ENCODE measurements at regions not wholly inside any gene's neighbourhood (a gene's known extent, or its start where the extent isn't known, plus 50 kb on each side); places are given as distances from the start of the nearest gene placed in this dataset.

DNA sequence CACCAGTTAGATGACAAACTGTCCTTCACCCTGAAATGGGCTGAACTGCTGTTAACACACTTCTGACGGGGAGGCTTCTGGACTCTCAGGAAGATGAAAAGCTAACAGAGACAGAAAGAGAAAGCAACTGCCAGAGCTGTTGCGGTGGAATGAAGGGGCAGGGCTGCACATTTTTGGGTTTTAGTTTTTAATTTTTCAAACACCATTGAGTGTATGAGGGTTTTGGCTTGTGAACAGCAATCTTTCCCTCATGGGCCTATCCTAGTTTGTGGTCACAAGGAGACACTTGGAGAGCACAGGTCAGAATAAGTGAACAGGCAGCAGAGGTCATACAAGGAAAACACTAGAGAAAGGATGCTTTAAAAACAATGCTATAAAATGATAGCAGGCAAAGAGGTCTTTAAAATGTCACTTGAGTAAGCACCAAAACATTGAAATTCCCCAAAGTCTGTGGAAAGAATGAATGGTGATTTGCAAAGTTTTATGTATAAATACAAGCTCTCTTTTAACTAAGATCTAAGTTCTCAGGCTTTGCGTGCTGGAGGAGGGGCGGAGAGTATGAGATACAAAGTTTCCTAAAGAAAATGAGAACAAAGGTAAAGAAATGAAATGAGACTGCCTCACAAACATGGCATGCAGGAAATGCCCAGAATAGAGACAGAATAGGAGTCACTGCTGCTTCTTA, 101.4 kb upstream of the GLI3 start:
- Histone ChIP-seq H3K18ac (ENCODE audit: extremely low read depth, low read length) (no peak overlapping the region), H4K5ac (ENCODE audit: insufficient read length, low read depth, low read length) (no peak overlapping the region), H3K9me3 (ENCODE audit: insufficient read depth in 2 of 2, low read depth in 1 of 2, low read length in 1 of 2) (no peaks in the 10 kb centered on the region), H3K23me2 (ENCODE audit: low read depth, low read length) (no peaks in the 10 kb centered on the region), H2BK5ac (ENCODE audit: low read depth, low read length) (no peak overlapping the region), H4K20me1 (replicated peaks in 1 of 2; ENCODE audit: control insufficient read depth in 1 of 2, insufficient read depth in 2 of 2, low read length in 2 of 2) (no peaks in the 10 kb centered on the region), H3K4me2 (ENCODE audit: insufficient read depth in 1 of 2, low read depth in 2 of 2, low read length in 2 of 2) (no peak overlapping the region), H3K36me3 (ENCODE audit: control insufficient read depth in 2 of 4, insufficient read depth in 4 of 4, low read length in 3 of 4) (no peaks in the 10 kb centered on the region), H3K9ac (replicated peaks in 1 of 4; ENCODE audit: extremely low read depth in 1 of 4, low read depth in 3 of 4, low read length in 3 of 4) (no peak overlapping the region), H3K56ac (replicated peaks; ENCODE audit: insufficient read length, low read depth, low read length) (no peak overlapping the region), H3K27me3 (replicated peaks in 1 of 4; ENCODE audit: control insufficient read depth in 3 of 4, extremely low read depth in 1 of 4, insufficient read depth in 3 of 4, low read length in 3 of 4) (no peaks in the 10 kb centered on the region), H2AFZ (ENCODE audit: low read length) (peak overlapping the region; percentile 79; the same call in 1 of the 2 replicates), H3K23ac (ENCODE audit: insufficient read length) (no peak overlapping the region), H4K91ac (replicated peaks; ENCODE audit: insufficient read length, low read length) (no peak overlapping the region), H4K8ac (ENCODE audit: extremely low read depth, insufficient read depth, low read length) (no peak overlapping the region), H3K4me1 (replicated peaks in 1 of 4; ENCODE audit: control insufficient read depth in 3 of 4, insufficient read depth in 4 of 4, low read length in 3 of 4) (no peaks in the 10 kb centered on the region), H2BK12ac (ENCODE audit: low read depth, low read length) (no peak overlapping the region), H2AK5ac (ENCODE audit: low read depth, low read length) (no peak overlapping the region), H3K4me3 (ENCODE audit: extremely low read depth in 1 of 4, insufficient read depth in 2 of 4, low read depth in 3 of 4, low read length in 4 of 4) (no peak overlapping the region), H2BK20ac (ENCODE audit: low read length) (no peak overlapping the region), H3K14ac (ENCODE audit: insufficient read length) (no peak overlapping the region), H3K79me2 (ENCODE audit: control insufficient read depth in 1 of 2, insufficient read depth in 2 of 2, low read length in 2 of 2) (no peaks in the 10 kb centered on the region), H2BK120ac (replicated peaks; ENCODE audit: low read depth, low read length) (no peak overlapping the region), H3K4ac (replicated peaks; ENCODE audit: insufficient read length, low read depth, low read length) (no peak overlapping the region), H3K79me1 (ENCODE audit: low read depth, low read length) (no peaks in the 10 kb centered on the region), H3K27ac (ENCODE audit: low read depth, low read length) (no peak overlapping the region), H2BK15ac (ENCODE audit: low read length) (no peak overlapping the region)
- peak; percentile 39 for FAIRE-seq
- DNase-seq (ENCODE audit: low read depth in 1 of 2, low spot score in 2 of 2), result no peak
- ChIA-PET POLR2A (ENCODE audit: partially characterized antibody) (no interaction called here), CTCF (ENCODE audit: partially characterized antibody) (interaction anchor here (1.0 kb wide), 1 partner anchor 407 kb away, joined by 3 read pairs; no protein-coding TSS in a partner anchor)
- WGBS, 2 experiments (ENCODE audit: extremely low coverage in 1 of 2, insufficient coverage in 1 of 2, insufficient read length in 1 of 2, insufficient replicate concordance in 2 of 2, low coverage in 1 of 2, low lambda C conversion rate in 2 of 2, missing lambda C conversion rate in 1 of 2), result 83% methylated on average over 4 of the region's 4 CpGs; no CpG with 5 or more reads in 1 of the 2 experiments
- TF ChIP-seq POLR2AphosphoS5 (IDR thresholded peaks at IDR 0.05; ENCODE audit: low read depth, low read length) (no peak), FOSL1 (IDR thresholded peaks at IDR 0.05; ENCODE audit: insufficient read depth, low read depth, low read length) (no peak), ZNF274 (IDR thresholded peaks at IDR 0.05; ENCODE audit: borderline replicate concordance, extremely low read depth, low read length) (no peak), YY1 (IDR thresholded peaks at IDR 0.05; ENCODE audit: low read depth, low read length) (no peak), ASH2L (IDR thresholded peaks at IDR 0.05; ENCODE audit: low read length) (no peak)

Data from H1 (cell line).